ENCODE measurements at regions not wholly inside any gene's neighbourhood (a gene's known extent, or its start where the extent isn't known, plus 50 kb on each side); places are given as distances from the start of the nearest gene placed in this dataset.

DNA sequence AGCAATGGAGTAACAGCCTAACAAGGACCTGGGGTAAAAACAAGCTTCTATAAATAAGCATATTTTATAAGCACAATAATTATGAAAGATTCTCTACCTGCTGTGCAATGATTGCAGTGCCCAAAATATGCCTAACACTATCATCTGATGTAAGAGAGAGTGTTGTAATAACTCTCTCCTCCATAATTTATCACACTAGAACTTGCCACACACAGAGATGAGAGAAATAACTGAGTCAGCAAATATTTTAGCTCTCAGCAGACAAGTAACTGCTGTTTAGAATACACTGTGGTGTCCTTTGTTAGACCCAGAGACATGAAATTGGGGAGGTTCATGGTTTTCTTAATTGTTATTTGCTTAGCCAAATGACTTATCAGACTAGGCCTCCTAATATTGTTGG, 105.3 kb upstream of the ACP3 start:
- Histone ChIP-seq H3K4me3 (ENCODE audit: insufficient read depth, low read length) (no peak overlapping the region), H4K20me1 (ENCODE audit: insufficient read depth, low read length) (no peaks in the 10 kb centered on the region), H3K27ac (ENCODE audit: low read depth, low read length) (no peak overlapping the region), H2AFZ (ENCODE audit: low read length) (no peak overlapping the region), H3K36me3 (ENCODE audit: insufficient read depth, low read length) (no peaks in the 10 kb centered on the region), H3K27me3 (ENCODE audit: insufficient read depth, low read length) (no peaks in the 10 kb centered on the region), H3K4me2 (ENCODE audit: insufficient read depth, low read length) (no peak overlapping the region), H3K4me1 (ENCODE audit: insufficient read depth, low read length) (no peaks in the 10 kb centered on the region), H3K9me3 (ENCODE audit: low read depth, low read length) (no peaks in the 10 kb centered on the region), H3K79me2 (ENCODE audit: insufficient read depth, low read length) (no peaks in the 10 kb centered on the region)
- peak; percentile 2 for DNase-seq (ENCODE audit: insufficient read length, low spot score, missing footprints)
- TF ChIP-seq, protein P1, sequence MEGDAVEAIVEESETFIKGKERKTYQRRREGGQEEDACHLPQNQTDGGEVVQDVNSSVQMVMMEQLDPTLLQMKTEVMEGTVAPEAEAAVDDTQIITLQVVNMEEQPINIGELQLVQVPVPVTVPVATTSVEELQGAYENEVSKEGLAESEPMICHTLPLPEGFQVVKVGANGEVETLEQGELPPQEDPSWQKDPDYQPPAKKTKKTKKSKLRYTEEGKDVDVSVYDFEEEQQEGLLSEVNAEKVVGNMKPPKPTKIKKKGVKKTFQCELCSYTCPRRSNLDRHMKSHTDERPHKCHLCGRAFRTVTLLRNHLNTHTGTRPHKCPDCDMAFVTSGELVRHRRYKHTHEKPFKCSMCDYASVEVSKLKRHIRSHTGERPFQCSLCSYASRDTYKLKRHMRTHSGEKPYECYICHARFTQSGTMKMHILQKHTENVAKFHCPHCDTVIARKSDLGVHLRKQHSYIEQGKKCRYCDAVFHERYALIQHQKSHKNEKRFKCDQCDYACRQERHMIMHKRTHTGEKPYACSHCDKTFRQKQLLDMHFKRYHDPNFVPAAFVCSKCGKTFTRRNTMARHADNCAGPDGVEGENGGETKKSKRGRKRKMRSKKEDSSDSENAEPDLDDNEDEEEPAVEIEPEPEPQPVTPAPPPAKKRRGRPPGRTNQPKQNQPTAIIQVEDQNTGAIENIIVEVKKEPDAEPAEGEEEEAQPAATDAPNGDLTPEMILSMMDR (IDR thresholded peaks at IDR 0.05; ENCODE audit: extremely low read depth, low read depth, low read length) = no peak

GRCh38 chr3:132218817-132219755, 98.1 kb upstream of the ACP3 start:
- Histone ChIP-seq H2AFZ (ENCODE audit: low read length) (no peak overlapping the region), H3K79me2 (ENCODE audit: insufficient read depth, low read length) (no peaks in the 10 kb centered on the region), H3K36me3 (ENCODE audit: insufficient read depth, low read length) (no peaks in the 10 kb centered on the region), H3K9me3 (ENCODE audit: low read depth, low read length) (no peaks in the 10 kb centered on the region), H3K4me1 (ENCODE audit: insufficient read depth, low read length) (no peaks in the 10 kb centered on the region), H3K27me3 (ENCODE audit: insufficient read depth, low read length) (no peaks in the 10 kb centered on the region), H3K4me3 (ENCODE audit: insufficient read depth, low read length) (no peak overlapping the region), H3K4me2 (ENCODE audit: insufficient read depth, low read length) (no peak overlapping the region), H3K27ac (ENCODE audit: low read depth, low read length) (no peak overlapping the region), H4K20me1 (ENCODE audit: insufficient read depth, low read length) (no peaks in the 10 kb centered on the region)
- TF ChIP-seq, protein P1 (IDR thresholded peaks at IDR 0.05; ENCODE audit: extremely low read depth, low read depth, low read length) = no peak
- DNase-seq (ENCODE audit: insufficient read length, low spot score, missing footprints) = no peak

DNA sequence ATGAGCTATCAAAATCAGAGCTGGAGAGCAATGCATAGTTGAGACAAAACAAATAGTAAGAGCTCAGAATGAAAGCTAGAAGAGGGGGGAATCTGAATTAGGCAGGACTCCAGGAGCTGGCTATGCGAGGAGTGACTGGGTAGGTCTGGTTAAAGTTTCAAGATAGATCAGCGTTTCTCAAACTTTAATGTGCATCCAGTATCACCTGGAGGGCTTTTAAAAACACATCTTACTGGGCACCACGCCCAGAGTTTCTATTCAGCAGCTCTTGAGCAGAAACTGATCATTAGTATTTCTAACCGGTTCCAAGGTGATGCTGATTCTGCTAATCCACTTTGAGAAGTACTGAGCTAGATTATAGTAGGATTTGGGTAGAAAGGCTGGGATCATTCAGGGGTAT, 96.2 kb upstream of the ACP3 start:
- no peaks in the 10 kb centered on the region for H3K9me3 ChIP-seq (ENCODE audit: low read depth, low read length)
- no peak overlapping the region for H3K4me3 ChIP-seq (ENCODE audit: insufficient read depth, low read length)
- TF ChIP-seq, protein P1 (IDR thresholded peaks at IDR 0.05; ENCODE audit: extremely low read depth, low read depth, low read length) = no peak

GRCh38 chr3:132222868-132223538, 94.2 kb upstream of the ACP3 start:
- no peaks in the 10 kb centered on the region for H3K27me3 ChIP-seq (ENCODE audit: insufficient read depth, low read length)
- no peaks in the 10 kb centered on the region for H3K79me2 ChIP-seq (ENCODE audit: insufficient read depth, low read length)
- H3K9me3 ChIP-seq (ENCODE audit: low read depth, low read length) = no peaks in the 10 kb centered on the region
- TF ChIP-seq, protein P1 (IDR thresholded peaks at IDR 0.05; ENCODE audit: extremely low read depth, low read depth, low read length) = no peak
- no peak overlapping the region for H2AFZ ChIP-seq (ENCODE audit: low read length)
- no peak for DNase-seq (ENCODE audit: insufficient read length, low spot score, missing footprints)
- H3K36me3 ChIP-seq (ENCODE audit: insufficient read depth, low read length) = no peaks in the 10 kb centered on the region
- H3K4me2 ChIP-seq (ENCODE audit: insufficient read depth, low read length) = no peak overlapping the region
- H4K20me1 ChIP-seq (ENCODE audit: insufficient read depth, low read length) = no peaks in the 10 kb centered on the region
- H3K4me1 ChIP-seq (ENCODE audit: insufficient read depth, low read length) = no peaks in the 10 kb centered on the region
- H3K27ac ChIP-seq (ENCODE audit: low read depth, low read length) = no peak overlapping the region
- no peak overlapping the region for H3K4me3 ChIP-seq (ENCODE audit: insufficient read depth, low read length)

More for the DNA sequence above, 96.2 kb upstream of the ACP3 start:
- DNase-seq (ENCODE audit: insufficient read length, low spot score, missing footprints) = no peak
- H3K4me1 ChIP-seq (ENCODE audit: insufficient read depth, low read length) = no peaks in the 10 kb centered on the region
- H2AFZ ChIP-seq (ENCODE audit: low read length) = no peak overlapping the region
- no peaks in the 10 kb centered on the region for H3K27me3 ChIP-seq (ENCODE audit: insufficient read depth, low read length)
- H4K20me1 ChIP-seq (ENCODE audit: insufficient read depth, low read length) = no peaks in the 10 kb centered on the region
- no peak overlapping the region for H3K4me2 ChIP-seq (ENCODE audit: insufficient read depth, low read length)
- H3K27ac ChIP-seq (ENCODE audit: low read depth, low read length) = no peak overlapping the region
- H3K79me2 ChIP-seq (ENCODE audit: insufficient read depth, low read length) = no peaks in the 10 kb centered on the region
- H3K36me3 ChIP-seq (ENCODE audit: insufficient read depth, low read length) = no peaks in the 10 kb centered on the region
